H1 (cell line): ENCODE measurements at regions not wholly inside any gene's neighbourhood (a gene's known extent, or its start where the extent isn't known, plus 50 kb on each side); places are given as distances from the start of the nearest gene placed in this dataset.

Source experiments
- CTCF ChIA-PET: fragments of 300-600 bp; sonication (Branson Sonifier 250); formaldehyde crosslinking; loops from one replicate; lab custom pipeline; 2021; ENCODE audit not compliant: partially characterized antibody; lab: Charles Lee
- POLR2A ChIA-PET: fragments of 300-600 bp; sonication (Branson Sonifier 250); formaldehyde crosslinking; loops from one replicate; lab custom pipeline; 2021; ENCODE audit warnings: inconsistent platforms; ENCODE audit not compliant: partially characterized antibody; lab: Charles Lee
- DNase-seq, 2 experiments: peaks; one replicate each; pipeline versions ENCODE4 v3.0.0 to v3.0.0-alpha.2; 2010 to 2022; ENCODE audit warnings: low spot score in 2 of 2, low read depth in 1 of 2, mixed read lengths in 1 of 2
- FAIRE-seq: peaks from 2 replicates; lab custom pipeline; 2011; peaks lifted over from hg19 to GRCh38; lab: Jason Lieb, UNC
- H2AFZ ChIP-seq: 2 replicates; pipeline ENCODE4 v1.8.1; 2012; ENCODE audit warnings: low read length, inconsistent platforms
- H2AK5ac ChIP-seq: 2 replicates; pipeline ENCODE4 v1.6.1; 2013; ENCODE audit warnings: low read depth, low read length
- H2BK120ac ChIP-seq: replicated peaks from 2 replicates; pipeline ENCODE3; 2013; ENCODE audit warnings: low read depth, low read length, inconsistent platforms
- H2BK12ac ChIP-seq: 2 replicates; pipeline ENCODE4 v1.6.1; 2013; ENCODE audit warnings: low read depth, low read length
- H2BK15ac ChIP-seq: 2 replicates; pipeline ENCODE4 v1.6.1; 2013; ENCODE audit warnings: low read length
- H2BK20ac ChIP-seq: 2 replicates; pipeline ENCODE4 v1.6.1; 2013; ENCODE audit warnings: low read length
- H2BK5ac ChIP-seq: 2 replicates; pipeline ENCODE4 v1.6.1; 2013; ENCODE audit warnings: low read depth, low read length
- H3K14ac ChIP-seq: 2 replicates; pipeline ENCODE4 v1.6.1; 2013; ENCODE audit warnings: inconsistent platforms; ENCODE audit not compliant: insufficient read length
- H3K18ac ChIP-seq: 2 replicates; pipeline ENCODE4 v1.6.1; 2013; ENCODE audit warnings: low read length; ENCODE audit errors: extremely low read depth
- H3K23ac ChIP-seq: 2 replicates; pipeline ENCODE4 v1.6.1; 2013; ENCODE audit warnings: inconsistent platforms; ENCODE audit not compliant: insufficient read length
- H3K23me2 ChIP-seq: 2 replicates; pipeline ENCODE4 v1.6.1; 2013; ENCODE audit warnings: low read depth, low read length
- H3K27ac ChIP-seq: 2 replicates; pipeline ENCODE4 v1.6.1; 2011; ENCODE audit warnings: low read depth, low read length, inconsistent platforms
- H3K27me3 ChIP-seq, 4 experiments: replicated peaks in 1 of 4; 1 replicate in 1 of 4; 2 replicates in 3 of 4; pipeline versions ENCODE4 v1.6.1 to v1.8.1; 2011 to 2013; ENCODE audit warnings: low read length in 3 of 4, mild to moderate bottlenecking in 3 of 4, inconsistent platforms in 2 of 4, mixed read lengths in 2 of 4, moderate library complexity in 1 of 4; ENCODE audit not compliant: control insufficient read depth in 3 of 4, insufficient read depth in 3 of 4; ENCODE audit errors: extremely low read depth in 1 of 4
- H3K36me3 ChIP-seq, 4 experiments: 2 replicates each; pipeline versions ENCODE4 v1.6.1 to v1.8.1; 2011 to 2013; ENCODE audit warnings: mild to moderate bottlenecking in 4 of 4, low read length in 3 of 4, moderate library complexity in 2 of 4, control low read depth in 1 of 4, inconsistent platforms in 1 of 4; ENCODE audit not compliant: insufficient read depth in 4 of 4, control insufficient read depth in 2 of 4
- H3K4ac ChIP-seq: replicated peaks from 2 replicates; pipeline ENCODE3; 2013; ENCODE audit warnings: low read length, low read depth, mixed read lengths, inconsistent platforms; ENCODE audit not compliant: insufficient read length
- H3K4me1 ChIP-seq, 4 experiments: replicated peaks in 1 of 4; 1 replicate in 1 of 4; 2 replicates in 3 of 4; pipeline versions ENCODE4 v1.6.1 to v1.8.1; 2011 to 2013; ENCODE audit warnings: low read length in 3 of 4, inconsistent platforms in 2 of 4, mixed read lengths in 1 of 4; ENCODE audit not compliant: insufficient read depth in 4 of 4, control insufficient read depth in 3 of 4
- H3K4me2 ChIP-seq, 2 experiments: 2 replicates each; pipeline versions ENCODE4 v1.6.1 to v1.8.1; 2011 to 2013; ENCODE audit warnings: low read depth in 2 of 2, low read length in 2 of 2, control low read depth in 1 of 2, inconsistent platforms in 1 of 2, mild to moderate bottlenecking in 1 of 2; ENCODE audit not compliant: insufficient read depth in 1 of 2
- H3K4me3 ChIP-seq, 4 experiments: fragments of 200-600, 300-600 bp in 1 of 4; sonication (generic), shearing (Covaris generic), sonication (Bioruptor Twin) in 1 of 4; 2 replicates each; pipeline versions ENCODE4 v1.5.1 to v1.8.1; 2011 to 2016; ENCODE audit warnings: low read length in 4 of 4, low read depth in 3 of 4, control low read depth in 2 of 4, inconsistent platforms in 2 of 4, mild to moderate bottlenecking in 2 of 4, mixed read lengths in 1 of 4, moderate library complexity in 1 of 4; ENCODE audit not compliant: insufficient read depth in 2 of 4; ENCODE audit errors: extremely low read depth in 1 of 4
- H3K56ac ChIP-seq: replicated peaks from 2 replicates; pipeline ENCODE3; 2013; ENCODE audit warnings: low read depth, mild to moderate bottlenecking, mixed read lengths, low read length, inconsistent platforms; ENCODE audit not compliant: insufficient read length
- H3K79me1 ChIP-seq: 2 replicates; pipeline ENCODE4 v1.6.1; 2013; ENCODE audit warnings: low read depth, low read length, control low read depth
- H3K79me2 ChIP-seq, 2 experiments: 2 replicates each; pipeline versions ENCODE4 v1.6.1 to v1.8.1; 2012 to 2013; ENCODE audit warnings: low read length in 2 of 2, mild to moderate bottlenecking in 2 of 2, inconsistent platforms in 1 of 2; ENCODE audit not compliant: insufficient read depth in 2 of 2, control insufficient read depth in 1 of 2
- H3K9ac ChIP-seq, 4 experiments: replicated peaks in 1 of 4; 1 replicate in 1 of 4; 2 replicates in 3 of 4; pipeline versions ENCODE4 v1.6.1 to v1.8.1; 2011 to 2013; ENCODE audit warnings: low read depth in 3 of 4, low read length in 3 of 4, control low read depth in 2 of 4, mild to moderate bottlenecking in 2 of 4, moderate library complexity in 2 of 4, inconsistent platforms in 1 of 4; ENCODE audit errors: extremely low read depth in 1 of 4
- H3K9me3 ChIP-seq, 2 experiments: 2 replicates each; pipeline versions ENCODE4 v1.6.1 to v1.8.1; 2012 to 2013; ENCODE audit warnings: mild to moderate bottlenecking in 2 of 2, moderate library complexity in 2 of 2, control low read depth in 1 of 2, inconsistent platforms in 1 of 2, low read depth in 1 of 2, low read length in 1 of 2, mixed read lengths in 1 of 2; ENCODE audit not compliant: insufficient read depth in 2 of 2
- H4K20me1 ChIP-seq, 2 experiments: replicated peaks in 1 of 2; 2 replicates each; pipeline versions ENCODE3 to v1.8.1; 2011 to 2013; ENCODE audit warnings: inconsistent platforms in 2 of 2, low read length in 2 of 2, mild to moderate bottlenecking in 1 of 2; ENCODE audit not compliant: insufficient read depth in 2 of 2, control insufficient read depth in 1 of 2
- H4K5ac ChIP-seq: 2 replicates; pipeline ENCODE4 v1.6.1; 2013; ENCODE audit warnings: low read length, low read depth, mixed read lengths, inconsistent platforms; ENCODE audit not compliant: insufficient read length
- H4K8ac ChIP-seq: 2 replicates; pipeline ENCODE4 v1.8.0; 2013; ENCODE audit warnings: mild to moderate bottlenecking, moderate library complexity, low read length, inconsistent platforms; ENCODE audit not compliant: insufficient read depth; ENCODE audit errors: extremely low read depth
- H4K91ac ChIP-seq: replicated peaks from 2 replicates; pipeline ENCODE3; 2013; ENCODE audit warnings: low read length, mixed read lengths, inconsistent platforms; ENCODE audit not compliant: insufficient read length
- ASH2L ChIP-seq: fragments of 200-600, 300-600 bp; sonication (generic); IDR thresholded peaks from one replicate; pipeline ENCODE4 v1.7.1; 2017; ENCODE audit warnings: low read length
- BACH1 ChIP-seq: IDR thresholded peaks from 2 replicates; pipeline ENCODE4 v1.6.1; 2012; ENCODE audit warnings: low read length, improper control_type of control experiment
- EGR1 ChIP-seq: IDR thresholded peaks from 2 replicates; pipeline ENCODE4 v1.6.1; 2011; ENCODE audit warnings: low read depth, low read length, borderline replicate concordance

DNA sequence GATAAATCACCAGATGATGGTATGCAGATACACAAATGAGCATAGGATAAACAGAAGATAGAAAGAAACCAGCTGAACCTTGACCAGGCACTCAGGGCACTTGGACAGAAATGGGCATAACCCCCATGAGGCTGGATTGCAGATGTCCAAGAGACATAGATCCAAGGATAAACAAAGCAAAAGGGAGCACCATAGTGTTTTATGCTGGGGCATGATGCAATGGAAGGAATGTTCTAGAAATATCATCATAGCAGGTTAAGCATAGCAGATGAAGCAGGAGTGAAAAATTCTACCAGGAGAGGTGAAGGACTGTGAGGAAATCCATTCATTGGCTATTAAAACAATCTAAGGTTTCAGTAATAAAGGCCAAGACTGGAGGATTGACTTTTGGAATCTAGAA lies 70.5 kb upstream of the TES start:
- TF ChIP-seq BACH1 = no peak
- TF ChIP-seq ASH2L = no peak
- TF ChIP-seq EGR1 = no peak
- Histone ChIP-seq H3K4me3 (no peak overlapping the region), H2BK20ac (no peak overlapping the region), H2BK15ac (no peak overlapping the region), H2BK12ac (no peak overlapping the region), H3K79me1 (no peaks in the 10 kb centered on the region), H3K23ac (no peak overlapping the region), H2AK5ac (no peak overlapping the region), H4K91ac (no peak overlapping the region), H3K4me1 (no peaks in the 10 kb centered on the region), H3K14ac (no peak overlapping the region), H3K9ac (no peak overlapping the region), H3K23me2 (no peaks in the 10 kb centered on the region), H4K5ac (no peak overlapping the region), H3K36me3 (no peaks in the 10 kb centered on the region), H3K4ac (no peak overlapping the region), H3K9me3 (no peaks in the 10 kb centered on the region), H2AFZ (no peak overlapping the region), H2BK5ac (no peak overlapping the region), H2BK120ac (no peak overlapping the region), H3K27ac (no peak overlapping the region), H3K56ac (no peak overlapping the region), H3K4me2 (no peak overlapping the region), H4K20me1 (no peaks in the 10 kb centered on the region), H3K18ac (no peak overlapping the region), H3K27me3 (no peaks in the 10 kb centered on the region), H3K79me2 (no peaks in the 10 kb centered on the region), H4K8ac (no peak overlapping the region)
- FAIRE-seq (no peak), DNase-seq (no peak)
- ChIA-PET CTCF (interaction anchor here (1.1 to 3.0 kb wide), 10 partner anchors 17 to 446 kb away, joined by 3 to 20 read pairs (median 6); no protein-coding TSS in a partner anchor), POLR2A (no interaction called here)
